Skeletal muscle cell (primary cell): ENCODE measurements at regions not wholly inside any gene's neighbourhood (a gene's known extent, or its start where the extent isn't known, plus 50 kb on each side); places are given as distances from the start of the nearest gene placed in this dataset.
A peak's percentile ranks its signal among the peaks of the same experiment; 100 is the strongest.

Experiments
- DNase-seq: peaks from one replicate; pipeline ENCODE4 v3.0.0-alpha.2; 2010; ENCODE audit warnings: low read depth
- H3K4me3 ChIP-seq: 2 replicates; pipeline ENCODE4 v1.5.1; 2011; ENCODE audit warnings: low read depth, mild to moderate bottlenecking, control low read depth, low read length, moderate library complexity

GRCh38 chrX:27924718-27925117 lies 56.5 kb downstream of the DCAF8L1 start:
- DNase-seq, result no peak
- H3K4me3 ChIP-seq, result no peak overlapping the region

DNA sequence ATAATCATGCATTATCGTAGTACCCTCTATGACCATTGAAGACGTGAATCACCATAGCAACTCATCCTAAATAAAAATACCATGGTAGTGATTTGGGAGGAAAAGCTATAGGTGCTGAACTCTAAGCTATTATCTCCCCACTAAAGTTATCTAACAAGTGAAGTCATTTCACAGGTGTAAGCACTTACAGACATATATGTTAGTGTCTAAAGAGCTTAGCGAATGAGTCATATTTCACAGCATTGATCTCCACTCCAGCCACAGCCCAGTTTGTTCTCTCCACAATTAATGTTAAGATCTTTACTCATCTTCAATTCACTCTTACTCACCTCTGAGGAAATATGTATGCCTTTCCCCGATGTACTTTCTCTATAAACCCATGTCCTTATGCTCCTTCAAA lies 57.0 kb downstream of the DCAF8L1 start:
- DNase-seq, result no peak
- H3K4me3 ChIP-seq, result no peak overlapping the region

- H3K4me3 ChIP-seq, result no peak overlapping the region
- no peak for DNase-seq
Observed at GRCh38 chrX:27918799-27919198, 62.5 kb downstream of the DCAF8L1 start.

GRCh38 chrX:27917713-27918500 lies 63.3 kb downstream of the DCAF8L1 start:
- no peak for DNase-seq
- H3K4me3 ChIP-seq, result no peak overlapping the region

GRCh38 chrX:27915617-27916016 lies 65.6 kb downstream of the DCAF8L1 start:
- DNase-seq, result no peak
- H3K4me3 ChIP-seq, result no peak overlapping the region

DNA sequence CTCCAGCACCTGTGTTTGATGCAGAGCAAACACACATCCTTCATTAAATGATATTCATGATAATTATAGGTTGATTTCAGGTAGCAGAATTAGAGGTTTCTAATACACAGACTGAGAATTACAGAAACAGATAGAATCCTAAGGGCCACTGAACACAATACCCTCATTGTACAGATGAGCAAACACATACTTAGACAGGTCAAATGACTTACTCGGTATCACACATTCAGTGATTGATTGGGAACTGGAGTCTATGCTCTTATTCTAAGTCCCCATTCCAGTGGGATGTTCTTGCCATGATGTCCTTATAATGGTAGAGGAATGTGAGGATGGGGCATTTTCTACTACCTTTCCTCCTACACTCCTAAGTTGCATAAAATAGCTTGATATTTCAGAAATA lies 70.8 kb downstream of the DCAF8L1 start:
- no peak for DNase-seq
- no peak overlapping the region for H3K4me3 ChIP-seq

DNA sequence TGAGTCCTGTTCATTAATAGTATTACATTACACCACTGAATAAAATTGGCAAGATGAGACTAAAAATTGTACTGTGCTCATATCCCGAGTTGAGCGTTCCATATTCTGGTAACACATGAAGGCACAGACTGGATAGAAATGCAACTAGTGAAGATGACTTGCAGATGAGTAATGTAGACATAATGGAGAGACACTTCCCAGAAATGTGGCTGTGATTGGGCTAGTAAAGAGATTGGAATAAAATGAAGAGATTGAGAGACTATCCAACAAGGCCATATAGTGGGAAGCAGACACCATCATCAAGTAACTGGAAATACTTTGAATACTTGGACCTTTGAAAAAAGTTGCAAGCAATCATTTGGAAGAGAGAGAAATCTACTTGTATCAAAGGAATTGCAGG lies 77.3 kb downstream of the DCAF8L1 start:
- DNase-seq, result no peak
- H3K4me3 ChIP-seq, result no peak overlapping the region

DNA sequence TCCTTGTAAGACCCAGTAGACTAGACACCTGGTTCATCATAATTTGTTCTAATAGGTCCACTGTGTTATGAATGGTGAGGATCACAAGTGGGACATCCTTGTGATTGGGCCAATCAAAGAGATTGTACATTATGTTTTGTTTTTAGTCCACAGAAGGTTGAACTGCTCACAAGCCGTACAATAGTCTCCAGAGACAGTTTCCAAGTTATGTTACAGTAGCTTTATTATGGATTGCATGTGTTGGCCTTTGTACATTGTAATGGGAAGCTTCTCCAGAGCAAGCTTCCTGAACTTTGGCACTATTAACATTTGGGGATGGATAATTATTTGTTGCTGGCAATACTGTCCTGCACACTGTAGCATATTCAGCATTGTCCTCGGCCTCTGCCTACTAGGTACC lies 86.1 kb downstream of the MAGEB10 start:
- no peak overlapping the region for H3K4me3 ChIP-seq
- no peak for DNase-seq

- H3K4me3 ChIP-seq, result no peak overlapping the region
- no peak for DNase-seq
Observed at GRCh38 chrX:27893211-27893610, 85.4 kb downstream of the MAGEB10 start.

DNA sequence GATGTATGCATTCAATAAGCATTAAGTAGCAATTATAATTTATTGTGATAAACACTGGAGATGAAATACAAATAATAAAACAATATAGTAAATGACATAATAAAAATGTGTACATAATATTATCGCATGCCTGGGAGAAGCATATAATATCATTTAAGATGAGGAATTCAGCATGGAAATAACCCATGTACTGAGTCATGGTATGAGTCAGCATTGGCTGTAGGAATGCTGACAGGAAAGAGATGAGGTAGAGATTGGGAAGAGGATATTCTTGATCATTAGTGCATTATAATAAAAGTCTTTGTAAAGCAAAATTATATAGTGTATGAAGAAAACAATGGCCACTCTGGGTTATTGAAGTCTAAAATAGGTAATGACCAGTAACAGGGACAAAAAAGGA lies 82.8 kb downstream of the MAGEB10 start:
- no peak overlapping the region for H3K4me3 ChIP-seq
- peak; percentile 23 for DNase-seq

DNA sequence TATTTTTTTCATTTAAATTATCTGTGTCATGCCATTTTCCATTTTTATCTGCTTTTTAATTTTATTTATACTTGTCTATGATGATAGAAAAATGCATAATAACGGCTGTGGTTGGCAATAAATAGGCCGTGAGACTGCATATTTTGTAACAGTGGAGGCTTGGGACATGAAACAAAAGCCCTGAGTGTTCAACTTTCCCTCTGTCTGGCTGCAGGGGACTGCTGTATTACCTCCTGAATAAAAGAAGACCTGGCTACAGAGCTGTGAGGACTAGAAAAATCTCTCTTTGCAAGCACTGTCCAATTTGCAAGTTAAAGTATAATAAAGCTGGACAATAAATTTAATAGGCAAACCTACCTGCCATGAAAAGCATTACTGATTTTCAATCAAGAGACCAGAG lies 82.1 kb downstream of the MAGEB10 start:
- no peak for DNase-seq
- H3K4me3 ChIP-seq, result no peak overlapping the region

DNA sequence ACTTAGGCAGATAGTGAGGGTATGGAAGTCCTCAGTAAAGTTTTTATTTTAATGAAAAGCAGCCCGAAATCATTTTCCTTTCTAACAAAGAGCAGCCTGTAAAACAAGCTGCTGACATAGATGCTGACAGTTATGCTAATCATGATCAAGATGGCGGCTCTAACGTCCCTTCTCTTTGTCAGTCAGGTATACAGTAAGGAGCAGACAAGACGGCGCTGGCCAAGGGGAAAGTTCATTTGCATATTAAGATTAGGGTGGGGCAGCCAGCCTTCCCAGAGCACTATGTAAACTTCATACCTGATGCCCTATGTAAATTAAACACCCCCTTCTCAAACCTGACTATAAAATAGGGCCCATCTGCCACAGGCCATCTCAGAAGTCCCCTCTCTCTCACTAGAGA lies 76.9 kb downstream of the MAGEB10 start:
- DNase-seq, result no peak
- H3K4me3 ChIP-seq, result no peak overlapping the region

GRCh38 chrX:27883468-27884092 lies 75.8 kb downstream of the MAGEB10 start:
- H3K4me3 ChIP-seq, result no peak overlapping the region
- no peak for DNase-seq

- no peak for DNase-seq
Observed at GRCh38 chrX:27882695-27883094, 74.9 kb downstream of the MAGEB10 start.

DNA sequence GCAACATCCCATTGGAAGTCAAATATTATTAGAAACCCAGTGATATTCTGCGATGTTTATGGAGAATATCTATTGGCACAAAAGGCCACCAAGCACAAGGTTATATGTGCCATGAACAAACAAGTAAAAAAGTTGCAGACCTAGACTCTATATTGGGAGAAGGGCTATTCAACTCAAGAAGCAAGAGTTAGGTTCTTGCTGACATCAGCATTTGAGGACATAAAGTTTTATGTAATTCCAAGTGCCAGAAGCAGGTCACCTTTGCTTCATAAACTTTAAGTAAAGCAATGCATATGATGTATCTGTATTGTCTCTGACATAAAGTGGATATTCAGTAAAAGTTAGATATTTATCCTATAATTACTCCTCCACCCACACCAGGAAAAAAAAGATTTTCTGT lies 71.1 kb downstream of the MAGEB10 start:
- no peak for DNase-seq
- no peak overlapping the region for H3K4me3 ChIP-seq

More at GRCh38 chrX:27882695-27883094, 74.9 kb downstream of the MAGEB10 start:
- no peak overlapping the region for H3K4me3 ChIP-seq
